ENCODE measurements at regions not wholly inside any gene's neighbourhood (a gene's known extent, or its start where the extent isn't known, plus 50 kb on each side); places are given as distances from the start of the nearest gene placed in this dataset.

DNA sequence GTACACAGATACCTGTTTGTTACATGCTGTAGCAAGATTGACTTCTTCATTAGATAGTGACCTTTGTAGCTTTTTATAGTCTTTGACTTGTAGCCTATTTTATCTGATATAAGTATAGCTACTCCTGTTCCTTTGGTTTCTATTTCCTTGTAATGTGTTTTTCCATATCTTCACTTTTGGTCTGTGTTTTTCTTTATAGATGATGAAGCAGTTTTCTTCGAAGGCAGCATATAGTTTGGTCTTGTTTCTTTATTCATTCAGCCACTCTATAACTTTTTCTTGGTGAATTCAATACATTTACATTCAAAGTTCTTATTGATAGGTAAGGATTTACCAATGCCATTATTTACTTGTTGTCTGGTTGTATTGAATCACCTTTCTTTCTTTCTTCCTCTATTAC, 1357.3 kb upstream of the EYS start:
- TF ChIP-seq, protein P1, sequence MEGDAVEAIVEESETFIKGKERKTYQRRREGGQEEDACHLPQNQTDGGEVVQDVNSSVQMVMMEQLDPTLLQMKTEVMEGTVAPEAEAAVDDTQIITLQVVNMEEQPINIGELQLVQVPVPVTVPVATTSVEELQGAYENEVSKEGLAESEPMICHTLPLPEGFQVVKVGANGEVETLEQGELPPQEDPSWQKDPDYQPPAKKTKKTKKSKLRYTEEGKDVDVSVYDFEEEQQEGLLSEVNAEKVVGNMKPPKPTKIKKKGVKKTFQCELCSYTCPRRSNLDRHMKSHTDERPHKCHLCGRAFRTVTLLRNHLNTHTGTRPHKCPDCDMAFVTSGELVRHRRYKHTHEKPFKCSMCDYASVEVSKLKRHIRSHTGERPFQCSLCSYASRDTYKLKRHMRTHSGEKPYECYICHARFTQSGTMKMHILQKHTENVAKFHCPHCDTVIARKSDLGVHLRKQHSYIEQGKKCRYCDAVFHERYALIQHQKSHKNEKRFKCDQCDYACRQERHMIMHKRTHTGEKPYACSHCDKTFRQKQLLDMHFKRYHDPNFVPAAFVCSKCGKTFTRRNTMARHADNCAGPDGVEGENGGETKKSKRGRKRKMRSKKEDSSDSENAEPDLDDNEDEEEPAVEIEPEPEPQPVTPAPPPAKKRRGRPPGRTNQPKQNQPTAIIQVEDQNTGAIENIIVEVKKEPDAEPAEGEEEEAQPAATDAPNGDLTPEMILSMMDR (IDR thresholded peaks at IDR 0.05) = no peak
- Histone ChIP-seq H3K4me3 (no peak overlapping the region), H3K36me3 (no peaks in the 10 kb centered on the region), H3K9me3 (no peaks in the 10 kb centered on the region), H3K4me1 (no peaks in the 10 kb centered on the region), H3K27ac (no peak overlapping the region), H3K27me3 (no peaks in the 10 kb centered on the region)
- intact Hi-C loops (cut with DNase I) = no loop called here
- no peak for FAIRE-seq
- WGBS, 2 donors = 53 to 79% methylated on average over 1 of the region's 1 CpG
- DNase-seq = no peak
- ATAC-seq = no peak

DNA sequence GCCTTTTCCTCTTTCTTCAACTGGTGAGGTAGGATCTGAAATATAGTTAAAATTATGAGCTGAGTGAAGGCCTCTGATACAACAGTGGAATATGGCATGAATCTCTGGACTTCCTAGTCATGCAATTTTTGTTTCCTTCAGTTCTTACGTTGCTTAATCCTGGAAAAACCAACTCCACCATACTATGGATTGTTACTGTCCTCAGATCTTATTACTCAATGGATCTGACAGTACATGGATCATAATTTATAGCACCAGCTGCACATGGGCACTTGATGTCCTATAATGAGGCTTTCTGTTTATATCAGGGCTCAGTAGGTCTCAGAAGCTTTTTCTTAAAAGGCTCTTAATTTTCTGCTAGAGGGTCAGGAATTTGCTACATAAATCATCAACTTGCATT, 1341.0 kb upstream of the EYS start:
- intact Hi-C loops (cut with DNase I) = no loop called here
- Histone ChIP-seq H3K36me3 (no peaks in the 10 kb centered on the region), H3K9me3 (no peaks in the 10 kb centered on the region), H3K4me1 (no peaks in the 10 kb centered on the region), H3K4me3 (no peak overlapping the region), H3K27me3 (no peaks in the 10 kb centered on the region), H3K27ac (no peak overlapping the region)
- ATAC-seq (no peak), FAIRE-seq (no peak), DNase-seq (no peak)
- WGBS, 2 donors = 27 to 35% methylated on average over 1 of the region's 1 CpG
- TF ChIP-seq, protein P1 (IDR thresholded peaks at IDR 0.05) = no peak

- intact Hi-C loops (cut with DNase I) = no loop called here
- DNase-seq (no peak), FAIRE-seq (no peak), ATAC-seq (no peak)
- Histone ChIP-seq H3K36me3 (no peaks in the 10 kb centered on the region), H3K9me3 (no peaks in the 10 kb centered on the region), H3K27ac (no peak overlapping the region), H3K27me3 (no peaks in the 10 kb centered on the region), H3K4me3 (no peak overlapping the region), H3K4me1 (no peaks in the 10 kb centered on the region)
- TF ChIP-seq, protein P1 (IDR thresholded peaks at IDR 0.05) = no peak
- WGBS, 2 donors = 42 to 53% methylated on average over 3 of the region's 3 CpGs
Measured at GRCh38 chr6:67045076-67045475, 1338.0 kb upstream of the EYS start.

DNA sequence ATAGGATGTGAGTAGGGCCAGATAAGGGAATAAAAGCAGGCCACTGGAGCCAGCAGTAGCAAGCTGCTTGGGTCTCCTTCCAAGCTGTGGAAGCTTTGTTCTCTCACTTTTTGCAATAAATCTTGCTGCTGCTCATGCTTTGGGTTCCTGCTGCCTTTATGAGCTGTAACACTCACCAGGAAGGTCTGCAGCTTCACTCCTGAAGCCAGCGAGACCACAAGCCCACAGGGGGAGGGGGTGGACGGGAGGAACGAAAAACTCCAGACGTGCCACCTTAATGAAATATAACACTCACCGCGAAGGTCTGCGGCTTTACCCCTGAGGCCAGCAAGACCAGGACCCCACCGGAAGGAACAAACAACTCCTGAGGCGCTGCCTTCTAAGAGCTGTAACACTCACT, 1324.4 kb upstream of the EYS start:
- Histone ChIP-seq H3K27ac (no peak overlapping the region), H3K9me3 (no peaks in the 10 kb centered on the region), H3K4me3 (no peak overlapping the region), H3K4me1 (no peaks in the 10 kb centered on the region), H3K36me3 (no peaks in the 10 kb centered on the region), H3K27me3 (no peaks in the 10 kb centered on the region)
- WGBS, 2 donors = 69 to 80% methylated on average over 9 of the region's 9 CpGs
- DNase-seq (no peak), FAIRE-seq (no peak), ATAC-seq (no peak)
- intact Hi-C loops (cut with DNase I) = no loop called here
- TF ChIP-seq, protein P1 (IDR thresholded peaks at IDR 0.05) = no peak

GRCh38 chr6:67030861-67031260, 1323.8 kb upstream of the EYS start:
- ATAC-seq = no peak
- H3K27me3 ChIP-seq = no peaks in the 10 kb centered on the region
- no peak for FAIRE-seq
- H3K4me3 ChIP-seq = no peak overlapping the region
- no peak overlapping the region for H3K27ac ChIP-seq
- H3K36me3 ChIP-seq = no peaks in the 10 kb centered on the region
- TF ChIP-seq, protein P1 (IDR thresholded peaks at IDR 0.05) = no peak
- intact Hi-C loops (cut with DNase I) = no loop called here
- WGBS, 2 donors = 86 to 92% methylated on average over 19 of the region's 19 CpGs
- no peaks in the 10 kb centered on the region for H3K4me1 ChIP-seq
- H3K9me3 ChIP-seq = no peaks in the 10 kb centered on the region
- peak in 2 of 6 donors; percentile 46 to 55 for DNase-seq

Data from pancreas (tissue), 10 donors.